ENCODE measurements at regions not wholly inside any gene's neighbourhood (a gene's known extent, or its start where the extent isn't known, plus 50 kb on each side); places are given as distances from the start of the nearest gene placed in this dataset.

GRCh38 chr2:16523711-16524110 lies 141.9 kb downstream of the CYRIA start:
- no peak overlapping the region for H4K8ac ChIP-seq (ENCODE audit: low read depth in 2 of 2, low read length in 2 of 2)
- H3K4ac ChIP-seq (ENCODE audit: low read depth, low read length), result no peak overlapping the region
- no peak overlapping the region for H2BK20ac ChIP-seq (ENCODE audit: low read depth, low read length)
- BruUV-seq (replicated peaks), result no TSS peak
- no peak overlapping the region for H2BK15ac ChIP-seq (ENCODE audit: low read depth, low read length)
- H3K18ac ChIP-seq (ENCODE audit: low read depth, low read length), result no peak overlapping the region
- POLR2A ChIA-PET (ENCODE audit: unreplicated experiment), result no interaction called here
- dilution Hi-C loops (cut with HindIII; ENCODE audit: low sequenced_read_pairs, unreplicated experiment), result no loop called here
- H2AK5ac ChIP-seq (ENCODE audit: low read depth, low read length), result no peak overlapping the region
- in situ Hi-C loops (cut with MboI; ENCODE audit: low sequenced_read_pairs), result no loop called here
- no peak overlapping the region for H3K14ac ChIP-seq (replicated peaks; ENCODE audit: low read depth, low read length)
- no peak overlapping the region for H2BK5ac ChIP-seq (ENCODE audit: low read depth, low read length, poor library complexity, severe bottlenecking)
- no peaks in the 10 kb centered on the region for H3K9me1 ChIP-seq (ENCODE audit: insufficient read depth, low read length)
- no peak overlapping the region for H2AFZ ChIP-seq (replicated peaks; ENCODE audit: low read length, poor library complexity)
- H3K79me1 ChIP-seq (ENCODE audit: low read depth in 1 of 2, low read length in 2 of 2), result no peaks in the 10 kb centered on the region
- H3K23ac ChIP-seq (ENCODE audit: low read depth, low read length), result no peak overlapping the region
- no peak overlapping the region for H4K91ac ChIP-seq (ENCODE audit: insufficient read depth, low read depth, low read length)
- 87% methylated on average over 4 of the region's 8 CpGs; no CpG with 5 or more reads in 1 of the 2 experiments for WGBS, 2 experiments (ENCODE audit: extremely low coverage in 2 of 2, insufficient read length in 1 of 2)
- TF ChIP-seq CEBPB (IDR thresholded peaks at IDR 0.05; ENCODE audit: low read depth, low read length) (no peak), MAZ (IDR thresholded peaks at IDR 0.05; ENCODE audit: borderline replicate concordance, low read depth, low read length) (no peak), POLR2A (IDR thresholded peaks at IDR 0.05; ENCODE audit: low read depth, low read length) (no peak), RFX5 (IDR thresholded peaks at IDR 0.05; ENCODE audit: low read depth, low read length) (no peak), NFE2L2 (IDR thresholded peaks at IDR 0.05; ENCODE audit: low read depth, low read length) (no peak)
- TF ChIP-seq, protein P1, sequence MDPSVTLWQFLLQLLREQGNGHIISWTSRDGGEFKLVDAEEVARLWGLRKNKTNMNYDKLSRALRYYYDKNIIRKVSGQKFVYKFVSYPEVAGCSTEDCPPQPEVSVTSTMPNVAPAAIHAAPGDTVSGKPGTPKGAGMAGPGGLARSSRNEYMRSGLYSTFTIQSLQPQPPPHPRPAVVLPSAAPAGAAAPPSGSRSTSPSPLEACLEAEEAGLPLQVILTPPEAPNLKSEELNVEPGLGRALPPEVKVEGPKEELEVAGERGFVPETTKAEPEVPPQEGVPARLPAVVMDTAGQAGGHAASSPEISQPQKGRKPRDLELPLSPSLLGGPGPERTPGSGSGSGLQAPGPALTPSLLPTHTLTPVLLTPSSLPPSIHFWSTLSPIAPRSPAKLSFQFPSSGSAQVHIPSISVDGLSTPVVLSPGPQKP (IDR thresholded peaks at IDR 0.05; ENCODE audit: borderline replicate concordance, low read depth, low read length), result no peak
- no peak for ATAC-seq (ENCODE audit: low read depth)
- no peak for DNase-seq
- no peaks in the 10 kb centered on the region for H3K4me1 ChIP-seq (ENCODE audit: control insufficient read depth, insufficient read depth, low read length)
- no peaks in the 10 kb centered on the region for H3K36me3 ChIP-seq (ENCODE audit: control insufficient read depth, insufficient read depth, low read length)
- no peaks in the 10 kb centered on the region for H4K20me1 ChIP-seq (ENCODE audit: insufficient read depth, low read length)
- no peak overlapping the region for H3K4me2 ChIP-seq (ENCODE audit: low read depth, low read length)
- no peak overlapping the region for H2AK9ac ChIP-seq (replicated peaks; ENCODE audit: low read depth, low read length, poor library complexity)
- H3K9me3 ChIP-seq (ENCODE audit: control insufficient read depth, insufficient read depth, low read length), result 0 out of 2 replicates have a peak, but pooled peaks cover 1% of the 10 kb centered on the region
- no peak overlapping the region for H4K5ac ChIP-seq (ENCODE audit: low read depth, low read length)
- H2BK120ac ChIP-seq (ENCODE audit: low read depth, low read length), result no peak overlapping the region
- no peak overlapping the region for H3K56ac ChIP-seq (ENCODE audit: extremely low read depth, insufficient read depth, low read length)
- H3K27ac ChIP-seq (ENCODE audit: insufficient read depth, low read length), result no peak overlapping the region
- CTCF ChIA-PET, result no interaction called here
- intact Hi-C loops (cut with micrococcal nuclease), result no loop called here
- no peaks in the 10 kb centered on the region for H3K27me3 ChIP-seq (ENCODE audit: control insufficient read depth, insufficient read depth, low read length)
- no peak overlapping the region for H3K4me3 ChIP-seq (ENCODE audit: insufficient read depth, low read depth, low read length)
- H3K9ac ChIP-seq (ENCODE audit: low read depth, low read length), result no peak overlapping the region

Data from IMR-90 (cell line).